ENCODE measurements at regions not wholly inside any gene's neighbourhood (a gene's known extent, or its start where the extent isn't known, plus 50 kb on each side); places are given as distances from the start of the nearest gene placed in this dataset.
A peak's percentile ranks its signal among the peaks of the same experiment; 100 is the strongest.
"Not testable (repeated sequence)": the region's sequence is repeated elsewhere in the genome, so short reads cannot be mapped to it uniquely, and the experiment has no call there.

DNA sequence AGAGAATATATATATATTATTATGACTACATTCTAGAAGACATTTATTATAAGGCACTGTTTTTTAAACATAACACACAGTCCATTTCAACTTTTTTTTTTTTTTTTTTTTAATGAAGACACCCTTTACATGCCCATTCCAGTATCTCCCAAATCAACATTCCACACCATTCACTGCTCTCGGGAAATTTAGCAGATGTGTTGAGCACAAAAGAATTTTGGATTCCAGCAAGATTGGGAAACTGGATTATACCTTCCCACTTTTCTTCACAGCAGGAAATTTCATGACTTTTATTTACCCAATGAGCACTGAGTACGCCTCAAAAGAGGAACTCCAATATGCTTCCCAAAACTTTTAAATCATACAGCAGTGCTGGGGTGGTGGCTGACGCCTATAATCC, 333.6 kb upstream of the DAB2 start:
- no peak for DNase-seq (ENCODE audit: low read depth in 3 of 3)

DNA sequence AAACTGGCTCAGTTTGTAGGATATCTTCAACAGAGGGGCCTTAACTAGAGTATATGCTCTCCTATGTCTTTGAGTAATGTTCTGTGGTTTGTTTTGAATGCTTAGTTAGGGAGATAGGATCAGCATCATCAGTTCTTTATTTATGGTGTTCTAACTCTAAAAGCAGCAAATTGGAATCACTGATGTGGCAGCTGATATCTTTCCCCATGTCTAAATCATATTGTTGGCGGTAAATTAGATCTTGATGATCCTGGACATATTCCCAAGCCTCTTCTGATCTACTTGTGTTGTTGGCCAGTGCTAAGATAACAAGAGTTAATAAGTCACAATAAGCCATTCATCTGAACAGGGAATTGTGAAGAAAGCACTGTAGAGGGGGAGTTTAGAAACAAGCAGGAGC, 332.4 kb upstream of the DAB2 start:
- DNase-seq (ENCODE audit: low read depth in 3 of 3), result no peak

DNA sequence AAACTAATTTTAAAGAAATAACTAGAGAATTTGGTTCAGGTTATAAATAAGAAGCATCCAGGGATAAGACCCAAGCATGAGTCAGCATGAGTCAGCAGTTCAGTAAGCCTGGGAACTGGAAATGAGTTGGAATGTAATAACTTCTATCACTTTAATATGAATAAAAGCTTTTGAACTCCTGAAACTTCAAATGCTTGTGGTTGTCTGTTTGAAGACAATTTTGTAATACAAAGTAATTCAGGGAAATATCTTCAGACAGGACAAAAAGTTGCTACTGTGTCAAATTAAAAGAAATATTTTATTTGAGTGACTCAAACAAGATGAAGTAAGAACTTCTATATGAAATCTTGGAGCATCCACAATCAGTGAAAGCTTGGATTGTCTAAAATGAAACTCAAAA, 331.2 kb upstream of the DAB2 start:
- no peak for DNase-seq (ENCODE audit: low read depth in 3 of 3)

DNA sequence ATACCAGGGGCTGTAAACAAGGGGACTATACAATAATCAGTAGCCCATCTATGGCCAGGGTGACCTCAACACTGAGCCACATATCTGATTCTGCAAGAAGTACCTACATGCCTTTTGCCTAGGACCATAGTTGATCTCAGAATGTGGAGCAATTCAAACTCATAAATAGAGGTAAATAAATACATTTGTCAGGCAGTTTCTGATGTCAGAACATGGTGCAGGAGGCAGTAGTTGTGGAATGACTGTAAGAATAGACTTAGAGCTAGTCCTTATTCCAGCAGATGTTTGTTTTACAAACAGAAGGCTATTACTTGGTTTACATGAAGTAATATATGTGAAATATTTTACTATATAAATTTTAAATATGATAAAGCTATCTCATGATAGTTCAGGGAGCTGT, 330.7 kb upstream of the DAB2 start:
- no peak for DNase-seq (ENCODE audit: low read depth in 3 of 3)

GRCh38 chr5:39753747-39754146, 329.0 kb upstream of the DAB2 start:
- not testable (repeated sequence) for DNase-seq (ENCODE audit: low read depth in 3 of 3)

DNA sequence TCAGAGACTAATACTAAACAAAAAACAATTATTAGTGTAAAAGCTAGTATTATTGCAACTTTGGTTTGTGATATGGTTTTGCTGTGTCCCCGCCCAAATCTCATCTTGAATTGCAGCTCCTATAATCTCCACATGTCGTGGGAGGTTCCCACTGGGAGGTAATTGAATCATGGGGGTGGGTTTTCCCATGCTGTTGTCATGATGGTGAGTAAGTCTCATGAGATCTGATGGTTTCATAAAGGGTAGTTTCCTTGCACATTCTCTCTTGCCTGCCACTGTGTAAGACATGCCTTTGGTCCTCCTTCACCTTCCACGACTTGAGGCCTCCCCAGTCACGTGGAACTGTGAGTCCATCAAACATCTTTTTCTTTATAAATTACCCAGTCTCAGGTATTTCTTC, 325.9 kb upstream of the DAB2 start:
- DNase-seq (ENCODE audit: low read depth in 3 of 3), result no peak

DNA sequence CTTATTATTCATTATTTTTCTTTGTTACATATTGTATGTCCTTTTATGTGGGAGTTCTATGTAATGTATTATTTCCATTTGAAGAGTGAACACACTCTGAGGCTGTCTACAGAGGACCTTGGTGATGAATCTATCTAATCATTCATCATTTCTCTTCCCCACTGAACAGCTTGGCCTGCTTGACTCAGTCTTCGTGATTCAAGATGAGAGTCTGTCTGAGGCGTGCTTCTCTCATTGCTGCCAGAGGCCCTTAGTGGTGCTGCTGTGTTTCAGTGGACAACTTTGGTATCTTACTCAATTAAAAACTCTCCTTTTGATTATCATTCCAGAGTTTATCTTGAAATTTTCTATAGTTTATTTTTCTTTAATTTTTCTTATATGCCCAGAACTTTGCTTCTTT, 318.1 kb upstream of the DAB2 start:
- no peak for DNase-seq (ENCODE audit: low read depth in 3 of 3)

DNA sequence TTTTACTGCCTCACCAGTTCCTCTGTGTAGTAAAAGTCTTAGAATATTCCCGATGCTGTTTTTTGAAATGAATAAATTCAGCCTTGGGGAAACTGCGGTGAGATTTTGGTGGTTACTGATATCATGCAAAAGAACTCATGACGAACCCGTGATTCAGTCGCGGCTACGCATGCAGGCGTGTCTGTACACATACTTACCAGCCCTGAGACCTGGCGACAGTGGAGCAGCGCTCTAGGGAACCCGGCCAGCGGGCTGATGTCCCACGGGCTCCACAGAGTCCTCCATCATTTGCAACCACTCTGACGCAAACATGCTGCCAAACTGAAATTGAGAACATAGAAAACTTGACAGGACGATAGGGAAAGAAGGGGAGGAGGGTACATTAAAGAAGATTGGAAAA, 315.6 kb upstream of the DAB2 start:
- no peak for DNase-seq (ENCODE audit: low read depth in 3 of 3)

- no peak for DNase-seq (ENCODE audit: low read depth in 3 of 3)
Measured at GRCh38 chr5:39732166-39732565, 307.4 kb upstream of the DAB2 start.

DNA sequence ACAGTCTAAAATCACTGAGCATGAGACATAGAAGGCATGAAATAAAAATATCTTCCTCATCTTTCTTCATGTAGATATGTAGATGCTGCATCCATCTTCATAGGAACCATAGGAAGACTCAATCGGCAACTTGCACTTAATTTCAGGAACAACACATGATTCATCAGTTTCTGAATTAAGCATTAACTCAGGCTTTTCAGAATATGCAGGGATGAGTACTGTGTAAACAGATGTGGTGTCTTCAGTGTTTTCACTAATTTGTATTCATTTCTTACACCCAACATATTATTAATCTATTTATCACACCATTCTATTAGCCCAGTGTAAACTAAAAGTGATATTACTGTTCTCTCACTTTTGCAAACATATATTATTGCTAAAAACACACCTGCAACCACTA, 305.9 kb upstream of the DAB2 start:
- DNase-seq (ENCODE audit: low read depth in 3 of 3), result no peak

- DNase-seq (ENCODE audit: low read depth in 3 of 3), result no peak
Measured at GRCh38 chr5:39730006-39730405, 305.2 kb upstream of the DAB2 start.

- no peak for DNase-seq (ENCODE audit: low read depth in 3 of 3)
Measured at GRCh38 chr5:39726467-39726866, 301.7 kb upstream of the DAB2 start.

GRCh38 chr5:39721394-39721793, 296.6 kb upstream of the DAB2 start:
- no peak for DNase-seq (ENCODE audit: low read depth in 3 of 3)

DNA sequence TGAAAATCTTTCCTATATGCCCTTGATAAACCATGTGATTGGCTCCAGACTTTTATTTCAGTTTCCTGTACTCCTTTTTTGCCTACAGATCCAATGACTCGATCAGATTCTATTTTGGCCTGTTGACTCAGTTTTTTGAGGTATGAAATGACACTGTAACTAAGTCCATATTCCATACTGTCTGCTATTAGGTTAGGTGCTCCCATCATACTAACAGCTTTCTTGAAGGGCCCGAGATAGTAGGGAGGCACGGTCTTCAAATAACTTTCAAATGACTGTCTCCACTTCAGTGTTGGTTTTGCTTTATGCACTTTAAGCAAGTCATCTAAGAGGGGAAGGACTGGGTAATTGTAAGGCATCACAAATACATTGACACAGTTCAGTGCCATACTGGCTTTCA, 295.4 kb upstream of the DAB2 start:
- DNase-seq (ENCODE audit: low read depth in 3 of 3), result no peak

DNA sequence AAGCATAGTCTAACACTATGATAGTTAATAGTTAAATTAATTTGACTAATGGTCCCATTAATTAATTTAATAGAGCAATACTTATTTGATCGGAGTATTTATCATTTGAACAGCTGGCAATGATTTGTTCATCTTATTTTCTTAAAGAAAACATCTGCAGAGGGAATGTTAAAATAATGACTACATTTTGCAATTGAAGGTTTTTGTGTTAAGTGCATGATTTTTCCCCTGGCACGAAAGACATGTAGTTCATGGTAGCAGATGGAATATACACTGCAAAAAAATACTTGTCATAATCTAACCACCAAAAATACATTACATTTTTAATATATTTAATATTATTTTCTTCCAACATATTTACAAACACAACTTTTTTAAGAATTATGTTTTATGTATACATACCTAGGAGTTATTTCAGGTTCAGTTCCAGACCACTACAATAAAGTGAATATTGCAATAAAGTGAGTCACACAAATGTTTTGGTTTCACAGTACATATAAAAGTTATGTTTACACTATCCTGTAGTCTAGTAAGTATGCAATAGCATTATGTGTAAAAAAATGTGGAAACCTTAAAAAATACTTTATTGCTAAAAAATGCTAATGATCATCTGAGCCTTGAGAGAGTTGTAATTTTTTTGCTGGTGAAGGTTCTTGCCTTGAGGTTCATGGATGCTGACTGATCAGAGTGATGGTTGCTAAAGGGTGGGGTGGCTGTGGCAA, 292.6 kb upstream of the DAB2 start:
- no peak for DNase-seq (ENCODE audit: low read depth in 3 of 3)

GRCh38 chr5:39716532-39717028, 291.8 kb upstream of the DAB2 start:
- DNase-seq (ENCODE audit: low read depth in 3 of 3), result peak in 2 of 3 donors; percentile 9

DNA sequence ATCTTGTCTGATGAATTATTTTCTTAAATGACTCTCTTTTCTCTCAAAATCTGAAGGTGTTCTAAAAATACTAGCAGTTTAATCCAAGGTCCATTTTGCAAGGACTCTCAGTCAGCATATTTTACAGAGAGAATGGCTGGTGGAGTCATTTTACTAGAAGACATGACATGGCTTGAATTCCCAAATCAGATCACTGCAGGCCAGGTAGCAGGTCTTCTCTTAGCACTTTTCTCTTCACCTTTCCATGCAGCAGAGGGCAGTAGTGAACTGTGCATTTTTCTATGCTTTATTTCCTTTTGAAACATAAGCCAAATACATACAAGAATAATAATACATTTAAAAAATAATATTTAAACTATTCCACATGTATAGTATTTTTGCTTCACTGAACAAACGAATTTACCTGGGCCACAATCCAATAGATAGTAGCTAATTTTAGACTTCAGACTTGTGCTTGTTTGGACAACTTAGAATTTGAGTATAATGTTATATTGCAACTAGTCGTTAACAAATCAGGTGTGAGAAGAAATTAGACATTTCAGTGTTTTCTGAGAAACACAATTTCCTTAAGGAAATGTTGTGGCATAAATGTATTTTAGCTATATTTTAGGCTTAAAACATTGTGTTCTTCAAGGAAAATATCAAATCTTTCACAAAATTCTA, 289.4 kb upstream of the DAB2 start:
- DNase-seq (ENCODE audit: low read depth in 3 of 3), result peak in 2 of 3 donors; percentile 6 to 11

DNA sequence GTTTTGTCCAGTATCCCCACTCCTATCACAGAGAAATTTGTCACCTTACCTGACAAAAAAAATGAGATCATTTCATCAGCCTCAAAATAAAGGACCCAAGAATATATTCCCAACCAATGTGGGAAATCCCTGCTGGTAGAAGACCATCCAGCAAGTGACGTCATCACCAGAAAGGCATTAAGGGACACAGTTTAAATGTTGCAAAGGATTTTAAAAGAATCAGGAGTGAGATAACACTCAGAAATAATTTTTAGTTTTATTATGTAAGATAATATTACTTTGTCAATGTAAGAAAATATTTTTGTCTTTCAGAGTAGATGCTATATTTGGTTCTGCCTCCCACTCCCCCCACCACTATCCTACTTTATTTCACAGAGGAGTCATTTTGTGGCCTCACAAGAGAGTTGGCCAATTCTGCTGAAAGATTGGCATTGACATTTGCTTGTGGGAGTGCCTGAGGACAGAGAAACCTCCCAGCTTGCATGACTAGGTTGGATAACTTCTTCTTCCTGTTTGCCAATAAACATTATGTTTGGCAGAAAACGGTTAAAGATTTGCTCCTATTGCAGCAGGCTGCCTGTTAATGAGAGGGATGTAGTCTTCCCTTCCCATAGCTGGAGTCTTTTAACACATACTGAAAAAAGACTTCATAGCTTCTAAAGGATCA, 288.6 kb upstream of the DAB2 start:
- DNase-seq (ENCODE audit: low read depth in 3 of 3), result no peak

GRCh38 chr5:39712316-39713249, 287.8 kb upstream of the DAB2 start:
- DNase-seq (ENCODE audit: low read depth in 3 of 3), result no peak

- DNase-seq (ENCODE audit: low read depth in 3 of 3), result no peak
Measured at GRCh38 chr5:39711821-39712220, 287.0 kb upstream of the DAB2 start.

GRCh38 chr5:39709032-39709431, 284.3 kb upstream of the DAB2 start:
- no peak for DNase-seq (ENCODE audit: low read depth in 3 of 3)

DNA sequence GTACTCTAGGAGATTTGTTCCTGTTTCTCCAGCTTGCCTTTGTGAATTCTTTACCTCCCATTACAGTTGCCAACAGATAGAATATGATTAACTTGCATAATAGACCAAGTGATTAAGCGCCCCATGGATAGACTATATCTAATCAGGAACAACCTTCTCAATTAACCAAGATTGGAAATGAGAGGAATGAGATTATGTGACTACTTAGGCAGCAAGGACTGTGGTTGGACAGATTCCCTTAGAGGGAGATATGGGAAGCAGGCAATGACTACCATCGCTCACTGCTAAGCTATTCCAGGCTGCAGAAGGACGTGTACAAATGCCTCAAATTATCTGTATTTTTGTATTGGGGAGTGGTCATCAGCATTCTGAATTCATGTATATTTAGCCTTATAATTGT, 278.1 kb upstream of the DAB2 start:
- no peak for DNase-seq (ENCODE audit: low read depth in 3 of 3)
